Breast epithelium (tissue), 4 donors: ENCODE measurements at regions not wholly inside any gene's neighbourhood (a gene's known extent, or its start where the extent isn't known, plus 50 kb on each side); places are given as distances from the start of the nearest gene placed in this dataset.

Source experiments
- DNase-seq, 2 donors: peaks; one replicate each; pipeline ENCODE4 v3.0.0-alpha.2; 2019; ENCODE audit warnings: low spot score in 2 of 2
- H3K27ac ChIP-seq, 2 donors: fragments of 200-600 bp; sonication (generic) in 1 of 2; one replicate each; pipeline ENCODE4 v1.5.1; 2016 to 2019; ENCODE audit warnings: mild to moderate bottlenecking in 1 of 2
- H3K27me3 ChIP-seq, 2 donors: fragments of 200-600 bp; sonication (generic) in 1 of 2; one replicate each; pipeline versions ENCODE4 v1.5.1 to v1.6.0; 2017 to 2019; ENCODE audit warnings: control low read depth in 1 of 2, mild to moderate bottlenecking in 1 of 2
- H3K36me3 ChIP-seq: fragments of 200-600 bp; one replicate; pipeline ENCODE4 v1.5.1; 2019
- H3K4me1 ChIP-seq, 2 donors: fragments of 200-600 bp; sonication (generic); one replicate each; pipeline ENCODE4 v1.5.1; 2016 to 2019; ENCODE audit warnings: control low read depth in 1 of 2
- H3K4me3 ChIP-seq, 3 donors: fragments of 200-600 bp; sonication (generic); 1 replicate in 2 of 3; 2 replicates in 1 of 3; pipeline ENCODE4 v1.5.1; 2016 to 2019; ENCODE audit warnings: mild to moderate bottlenecking in 3 of 3, moderate library complexity in 2 of 3
- H3K9me3 ChIP-seq, 2 donors: fragments of 200-600 bp; sonication (generic) in 1 of 2; one replicate each; pipeline ENCODE4 v1.5.1; 2016 to 2019; ENCODE audit warnings: control low read depth in 1 of 2
- CTCF ChIP-seq, 3 donors: fragments of 450-650 bp; IDR thresholded peaks; one replicate each; pipeline ENCODE4 v1.5.1; 2016 to 2017; ENCODE audit warnings: antibody characterized with exemption in 3 of 3, mild to moderate bottlenecking in 3 of 3, moderate library complexity in 3 of 3
- POLR2A ChIP-seq: fragments of 450-650 bp; IDR thresholded peaks from one replicate; pipeline ENCODE4 v1.6.1; 2016; ENCODE audit warnings: antibody characterized with exemption, mild to moderate bottlenecking, moderate library complexity
- POLR2AphosphoS5 ChIP-seq, 3 donors: sonication (generic); formaldehyde crosslinking; IDR thresholded peaks; one replicate each; pipeline ENCODE4 v1.6.1; 2017; ENCODE audit warnings: antibody characterized with exemption in 3 of 3
- intact Hi-C: fragments of 100-400 bp; cut with DNase I; formaldehyde crosslinking; loops from one replicate; pipeline ENCODE4 v1.15.1; 2023; ENCODE audit warnings: low total_unique reads

DNA sequence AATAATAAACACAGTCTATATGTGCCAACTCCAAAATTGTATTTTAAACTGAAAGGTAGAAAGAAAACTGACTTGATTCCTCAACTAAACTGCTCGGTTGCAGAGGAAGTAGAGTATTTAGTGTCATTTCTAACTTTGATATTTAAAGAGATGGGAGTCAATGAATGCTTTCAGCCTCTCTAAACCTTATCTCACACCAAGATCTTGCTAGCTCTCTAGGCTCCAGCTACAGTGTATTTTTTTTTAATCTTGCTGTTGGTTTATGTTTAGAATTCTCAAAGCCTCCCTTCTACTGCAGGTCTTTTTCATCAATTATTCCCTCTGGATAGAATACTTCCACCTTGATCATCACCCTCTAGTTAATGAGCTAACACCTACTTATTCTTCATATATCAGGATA lies 419.4 kb upstream of the ZNF462 start:
- intact Hi-C loops, result loop anchor here (10.0 kb wide), 1 partner anchor 511 kb away; no protein-coding TSS in a partner anchor
- Histone ChIP-seq H3K36me3 (no peaks in the 10 kb centered on the region), H3K4me1 (no peaks in the 10 kb centered on the region), H3K4me3 (no peak overlapping the region), H3K27me3 (no peaks in the 10 kb centered on the region), H3K27ac (no peak overlapping the region), H3K9me3 (no peaks in the 10 kb centered on the region)
- TF ChIP-seq POLR2AphosphoS5 (IDR thresholded peaks at IDR 0.05) (no peak), POLR2A (no peak), CTCF (IDR thresholded peaks at IDR 0.05) (no peak)
- no peak for DNase-seq

- no peaks in the 10 kb centered on the region for H3K27me3 ChIP-seq
- no peak for TF ChIP-seq POLR2AphosphoS5 (IDR thresholded peaks at IDR 0.05)
- TF ChIP-seq CTCF (IDR thresholded peaks at IDR 0.05), result no peak
- TF ChIP-seq POLR2A, result no peak
- H3K27ac ChIP-seq, result no peak overlapping the region
- no peak overlapping the region for H3K4me3 ChIP-seq
- H3K36me3 ChIP-seq, result no peaks in the 10 kb centered on the region
- no peaks in the 10 kb centered on the region for H3K4me1 ChIP-seq
- intact Hi-C loops, result loop anchor here (10.0 kb wide), 1 partner anchor 510 kb away; no protein-coding TSS in a partner anchor
- DNase-seq, result no peak
- H3K9me3 ChIP-seq, result no peaks in the 10 kb centered on the region
Measured at GRCh38 chr9:106445107-106445506, 417.9 kb upstream of the ZNF462 start.

GRCh38 chr9:106449336-106449927 lies 413.5 kb upstream of the ZNF462 start:
- intact Hi-C loops, result loop anchor here (10.0 kb wide), 1 partner anchor 505 kb away; no protein-coding TSS in a partner anchor
- DNase-seq, result no peak

GRCh38 chr9:106450549-106450948 lies 412.4 kb upstream of the ZNF462 start:
- intact Hi-C loops, result no loop called here
- no peak for DNase-seq
- TF ChIP-seq POLR2AphosphoS5 (IDR thresholded peaks at IDR 0.05), result no peak

More at GRCh38 chr9:106449336-106449927, 413.5 kb upstream of the ZNF462 start:
- TF ChIP-seq CTCF (IDR thresholded peaks at IDR 0.05), result no peak
- TF ChIP-seq POLR2AphosphoS5 (IDR thresholded peaks at IDR 0.05), result no peak
- no peak for TF ChIP-seq POLR2A
- H3K9me3 ChIP-seq, result no peaks in the 10 kb centered on the region
- no peak overlapping the region for H3K27ac ChIP-seq
- H3K4me3 ChIP-seq, result no peak overlapping the region
- no peaks in the 10 kb centered on the region for H3K27me3 ChIP-seq
- H3K4me1 ChIP-seq, result no peaks in the 10 kb centered on the region
- no peaks in the 10 kb centered on the region for H3K36me3 ChIP-seq

DNA sequence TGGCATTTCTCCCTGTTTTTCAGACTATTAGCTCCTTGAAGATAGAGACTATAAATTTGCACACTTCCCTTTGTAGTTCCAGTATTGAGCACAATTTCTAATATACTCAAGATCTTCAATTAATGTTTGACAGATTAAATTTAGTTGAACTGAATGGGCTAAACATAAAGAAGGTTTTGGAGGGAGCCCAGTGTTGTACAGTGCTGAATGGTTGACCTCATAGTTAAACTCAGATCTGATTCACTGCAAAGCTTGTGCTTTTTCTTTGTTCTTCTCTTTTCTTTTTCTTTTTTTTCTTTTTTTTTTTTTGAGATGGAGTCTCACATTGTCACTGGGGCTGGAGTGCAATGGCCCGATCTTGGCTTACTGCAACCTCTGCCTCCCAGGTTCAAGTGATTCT lies 411.7 kb upstream of the ZNF462 start:
- H3K36me3 ChIP-seq, result no peaks in the 10 kb centered on the region
- TF ChIP-seq CTCF (IDR thresholded peaks at IDR 0.05), result no peak
- no peak for TF ChIP-seq POLR2A
- no peak for TF ChIP-seq POLR2AphosphoS5 (IDR thresholded peaks at IDR 0.05)
- no peaks in the 10 kb centered on the region for H3K9me3 ChIP-seq
- H3K4me3 ChIP-seq, result no peak overlapping the region
- H3K4me1 ChIP-seq, result no peaks in the 10 kb centered on the region
- no peaks in the 10 kb centered on the region for H3K27me3 ChIP-seq
- H3K27ac ChIP-seq, result no peak overlapping the region
- intact Hi-C loops, result no loop called here
- no peak for DNase-seq

More at GRCh38 chr9:106450549-106450948, 412.4 kb upstream of the ZNF462 start:
- Histone ChIP-seq H3K27me3 (no peaks in the 10 kb centered on the region), H3K4me3 (no peak overlapping the region), H3K4me1 (no peaks in the 10 kb centered on the region), H3K27ac (no peak overlapping the region), H3K9me3 (no peaks in the 10 kb centered on the region), H3K36me3 (no peaks in the 10 kb centered on the region)
